Testis (tissue), 2 donors: ENCODE measurements at regions not wholly inside any gene's neighbourhood (a gene's known extent, or its start where the extent isn't known, plus 50 kb on each side); places are given as distances from the start of the nearest gene placed in this dataset.

ENCODE experiments used
- DNase-seq: peaks from one replicate; pipeline ENCODE4 v3.0.0-alpha.2; 2019
- H3K27ac ChIP-seq, 2 donors: fragments of 200-600 bp; sonication (generic); one replicate each; pipeline ENCODE4 v1.5.1; 2019
- H3K27me3 ChIP-seq: fragments of 200-600 bp; sonication (generic); one replicate; pipeline ENCODE4 v1.5.1; 2019
- H3K36me3 ChIP-seq: fragments of 200-600 bp; sonication (generic); one replicate; pipeline ENCODE4 v1.5.1; 2017; ENCODE audit warnings: low read depth; ENCODE audit errors: missing control alignments
- H3K4me1 ChIP-seq: fragments of 200-600 bp; sonication (generic); one replicate; pipeline ENCODE4 v1.5.1; 2019
- H3K4me3 ChIP-seq, 2 donors: fragments of 200-600 bp; sonication (generic); one replicate each; pipeline ENCODE4 v1.5.1; 2017 to 2019
- H3K9me3 ChIP-seq: fragments of 200-600 bp; sonication (generic); one replicate; pipeline ENCODE4 v1.5.1; 2017
- CTCF ChIP-seq, 3 experiments: fragments of 450-650 bp in 2 of 3; fragments of 200-600 bp in 1 of 3; sonication (generic) in 1 of 3; IDR thresholded peaks; one replicate each; pipeline ENCODE4 v1.5.1; 2016 to 2019; ENCODE audit warnings: antibody characterized with exemption in 3 of 3, mild to moderate bottlenecking in 2 of 3, moderate library complexity in 1 of 3
- POLR2A ChIP-seq: fragments of 450-650 bp; IDR thresholded peaks from one replicate; pipeline ENCODE4 v1.6.1; 2017; ENCODE audit warnings: antibody characterized with exemption, mild to moderate bottlenecking, moderate library complexity
- WGBS, 2 donors: methylation state at CpG; one replicate each; pipeline ENCODE4 v1.1.5; 2018; 5-methylcytosine and 5-hydroxymethylcytosine counted together
- intact Hi-C: fragments of 100-400 bp; cut with DNase I; formaldehyde crosslinking; loops from one replicate; pipeline ENCODE4 v1.15.1; 2023; ENCODE audit warnings: low total_unique reads

GRCh38 chr1:173113015-173113741 is 62.4 kb upstream of the TNFSF18 start:
- Histone ChIP-seq H3K9me3 (no peaks in the 10 kb centered on the region), H3K27me3 (no peaks in the 10 kb centered on the region), H3K27ac (no peak overlapping the region), H3K36me3 (no peaks in the 10 kb centered on the region), H3K4me1 (no peaks in the 10 kb centered on the region), H3K4me3 (no peak overlapping the region)
- TF ChIP-seq CTCF (IDR thresholded peaks at IDR 0.05) (no peak), POLR2A (no peak)
- intact Hi-C loops: no loop called here
- WGBS, 2 donors: 91 to 93% methylated on average over 3 of the region's 3 CpGs
- DNase-seq: no peak

- DNase-seq: no peak
- H3K9me3 ChIP-seq: no peaks in the 10 kb centered on the region
These were observed 61.4 kb upstream of the TNFSF18 start for GRCh38 chr1:173112129-173112528.

GRCh38 chr1:173107696-173108095 is 57.0 kb upstream of the TNFSF18 start:
- no peak for DNase-seq

More at GRCh38 chr1:173112129-173112528, 61.4 kb upstream of the TNFSF18 start:
- no peak overlapping the region for H3K4me3 ChIP-seq
- TF ChIP-seq CTCF (IDR thresholded peaks at IDR 0.05) (no peak), POLR2A (no peak)
- H3K36me3 ChIP-seq: no peaks in the 10 kb centered on the region
- intact Hi-C loops: no loop called here
- no peak overlapping the region for H3K27ac ChIP-seq
- H3K4me1 ChIP-seq: no peaks in the 10 kb centered on the region
- H3K27me3 ChIP-seq: no peaks in the 10 kb centered on the region

GRCh38 chr1:173103006-173103405 is 52.3 kb upstream of the TNFSF18 start:
- TF ChIP-seq CTCF (IDR thresholded peaks at IDR 0.05) (no peak), POLR2A (no peak)
- Histone ChIP-seq H3K27me3 (no peaks in the 10 kb centered on the region), H3K4me1 (no peaks in the 10 kb centered on the region), H3K4me3 (no peak overlapping the region), H3K27ac (no peak overlapping the region), H3K9me3 (no peaks in the 10 kb centered on the region), H3K36me3 (no peaks in the 10 kb centered on the region)
- 93 to 98% methylated on average over 2 of the region's 2 CpGs for WGBS, 2 donors
- intact Hi-C loops: no loop called here
- no peak for DNase-seq

More at GRCh38 chr1:173107696-173108095, 57.0 kb upstream of the TNFSF18 start:
- Histone ChIP-seq H3K9me3 (no peaks in the 10 kb centered on the region), H3K27ac (no peak overlapping the region), H3K36me3 (no peaks in the 10 kb centered on the region), H3K4me3 (no peak overlapping the region), H3K4me1 (no peaks in the 10 kb centered on the region), H3K27me3 (no peaks in the 10 kb centered on the region)
- 83 to 95% methylated on average over 2 of the region's 2 CpGs for whole genome bisulfite sequencing, 2 donors
- TF ChIP-seq POLR2A: no peak
- TF ChIP-seq CTCF (IDR thresholded peaks at IDR 0.05): no peak
- intact Hi-C loops: no loop called here

- no peak for TF ChIP-seq POLR2A
- Histone ChIP-seq H3K27me3 (no peaks in the 10 kb centered on the region), H3K36me3 (no peaks in the 10 kb centered on the region), H3K9me3 (no peaks in the 10 kb centered on the region), H3K4me1 (no peaks in the 10 kb centered on the region), H3K4me3 (no peak overlapping the region), H3K27ac (no peak overlapping the region)
- intact Hi-C loops: no loop called here
- no peak for DNase-seq
- 67 to 79% methylated on average over 1 of the region's 1 CpG for WGBS, 2 donors
These were observed 50.8 kb upstream of the TNFSF18 start for GRCh38 chr1:173101589-173101988.
